SK-N-SH treated with all-trans-retinoic acid at 6 μM for 48 hours (cell line): ENCODE measurements at regions not wholly inside any gene's neighbourhood (a gene's known extent, or its start where the extent isn't known, plus 50 kb on each side); places are given as distances from the start of the nearest gene placed in this dataset.

Source experiments
- ATAC-seq: fragments of 200-7000 bp; cut with Tn5 transposase; 3 replicates; pipeline ENCODE4 v1.9.1; 2020; ENCODE audit warnings: mild to moderate bottlenecking, moderate library complexity
- ARNTL ChIP-seq: fragments of 450-650 bp; formaldehyde crosslinking; IDR thresholded peaks from 2 replicates; pipeline ENCODE4 v1.5.0; 2020; ENCODE audit warnings: low read depth, mild to moderate bottlenecking, moderate library complexity, borderline replicate concordance
- BACH2 ChIP-seq: fragments of 250-450 bp; sonication (Bioruptor Pico); IDR thresholded peaks from 2 replicates; pipeline ENCODE4 v1.9.0; 2021; ENCODE audit warnings: mild to moderate bottlenecking, borderline replicate concordance
- CSDC2 ChIP-seq: fragments of 250-450 bp; sonication (Bioruptor Pico); IDR thresholded peaks from 2 replicates; pipeline ENCODE4 v1.5.0; 2020; ENCODE audit warnings: mild to moderate bottlenecking, moderate library complexity
- ESRRG ChIP-seq: fragments of 250-450 bp; sonication (Bioruptor Pico); IDR thresholded peaks from 2 replicates; pipeline ENCODE4 v1.6.1; 2021; ENCODE audit warnings: mild to moderate bottlenecking
- GLIS3 ChIP-seq: fragments of 250-450 bp; sonication (Bioruptor Pico); IDR thresholded peaks from 2 replicates; pipeline ENCODE4 v1.5.0; 2020; ENCODE audit warnings: mild to moderate bottlenecking, moderate library complexity
- ISL1 ChIP-seq: fragments of 250-450 bp; sonication (Bioruptor Pico); IDR thresholded peaks from 2 replicates; pipeline ENCODE4 v2.1.2; 2022; ENCODE audit warnings: mild to moderate bottlenecking, moderate library complexity
- PPARA ChIP-seq: fragments of 250-450 bp; sonication (Bioruptor Pico); IDR thresholded peaks from 2 replicates; pipeline ENCODE4 v1.5.0; 2020; ENCODE audit warnings: mild to moderate bottlenecking, borderline replicate concordance
- RARB ChIP-seq: fragments of 250-450 bp; sonication (Bioruptor Pico); IDR thresholded peaks from 2 replicates; pipeline ENCODE4 v1.8.0; 2021; ENCODE audit warnings: mild to moderate bottlenecking, moderate library complexity
- TCF4 ChIP-seq: fragments of 250-450 bp; sonication (Bioruptor Pico); IDR thresholded peaks from 2 replicates; pipeline ENCODE4 v1.8.0; 2021; ENCODE audit warnings: mild to moderate bottlenecking, moderate library complexity, borderline replicate concordance
- TOX ChIP-seq: fragments of 250-450 bp; sonication (Bioruptor Pico); IDR thresholded peaks from 2 replicates; pipeline ENCODE4 v1.8.0; 2021; ENCODE audit warnings: mild to moderate bottlenecking, moderate library complexity, borderline replicate concordance
- ZFP30 ChIP-seq: fragments of 450-650 bp; formaldehyde crosslinking; IDR thresholded peaks from 2 replicates; pipeline ENCODE4 v1.5.0; 2022; ENCODE audit warnings: mild to moderate bottlenecking, moderate library complexity
- ZNF565 ChIP-seq: fragments of 450-650 bp; formaldehyde crosslinking; conservative IDR thresholded peaks from 2 replicates; pipeline ENCODE4 v1.5.0; 2020; ENCODE audit warnings: low read depth, mild to moderate bottlenecking, moderate library complexity
- ZNF70 ChIP-seq: fragments of 450-650 bp; formaldehyde crosslinking; IDR thresholded peaks from 2 replicates; pipeline ENCODE4 v1.5.0; 2020; ENCODE audit warnings: mild to moderate bottlenecking, moderate library complexity
- ZNF8 ChIP-seq: fragments of 450-650 bp; formaldehyde crosslinking; IDR thresholded peaks from 2 replicates; pipeline ENCODE4 v1.5.0; 2020; ENCODE audit warnings: mild to moderate bottlenecking, moderate library complexity
- TF ChIP-seq, protein P1 (sequence below): fragments of 250-450 bp; sonication (Bioruptor Pico); IDR thresholded peaks from 2 replicates; pipeline ENCODE4 v1.8.0; 2020; ENCODE audit warnings: mild to moderate bottlenecking, moderate library complexity, borderline replicate concordance
- TF ChIP-seq, protein P2 (sequence below): fragments of 250-450 bp; sonication (Bioruptor Pico); IDR thresholded peaks from 2 replicates; pipeline ENCODE4 v1.5.1; 2021; ENCODE audit warnings: mild to moderate bottlenecking, moderate library complexity
- TF ChIP-seq, protein P3 (sequence below): fragments of 250-450 bp; sonication (Bioruptor Pico); IDR thresholded peaks from 2 replicates; pipeline ENCODE4 v1.5.1; 2020; ENCODE audit warnings: low read depth, mild to moderate bottlenecking, moderate library complexity
- TF ChIP-seq, protein P4 (sequence below): fragments of 250-450 bp; sonication (Bioruptor Pico); IDR thresholded peaks from 2 replicates; pipeline ENCODE4 v1.5.0; 2020; ENCODE audit warnings: mild to moderate bottlenecking, moderate library complexity

DNA sequence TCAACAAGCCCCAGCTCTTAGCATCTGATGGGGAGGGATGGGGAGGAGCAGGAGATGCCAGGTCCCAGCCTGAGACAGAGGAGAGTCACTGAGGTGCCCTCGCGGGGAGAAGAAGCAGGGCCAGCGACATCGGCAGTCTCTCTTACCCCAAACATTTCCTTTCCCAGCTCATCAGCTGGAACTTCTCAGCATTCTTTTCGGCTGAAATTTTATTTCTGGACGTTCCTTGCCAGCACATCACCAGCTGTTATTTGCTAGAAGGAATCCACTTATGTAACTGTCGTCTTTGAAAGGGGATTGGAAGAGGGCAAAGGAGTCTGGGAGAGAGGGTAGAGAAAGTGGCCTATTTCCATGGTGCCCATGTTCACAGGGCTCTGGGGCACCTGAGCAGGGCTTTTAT, 101.0 kb upstream of the SHH start:
- TF ChIP-seq ARNTL (no peak), PPARA (no peak), ISL1 (no peak), GLIS3 (CRISPR knock-in tag) (no peak), ZNF70 (CRISPR knock-in tag) (no peak), ZNF565 (no peak), TCF4 (CRISPR knock-in tag) (no peak), BACH2 (no peak), ZNF8 (CRISPR knock-in tag) (no peak), ESRRG (CRISPR knock-in tag) (no peak)
- TF ChIP-seq, protein P1, sequence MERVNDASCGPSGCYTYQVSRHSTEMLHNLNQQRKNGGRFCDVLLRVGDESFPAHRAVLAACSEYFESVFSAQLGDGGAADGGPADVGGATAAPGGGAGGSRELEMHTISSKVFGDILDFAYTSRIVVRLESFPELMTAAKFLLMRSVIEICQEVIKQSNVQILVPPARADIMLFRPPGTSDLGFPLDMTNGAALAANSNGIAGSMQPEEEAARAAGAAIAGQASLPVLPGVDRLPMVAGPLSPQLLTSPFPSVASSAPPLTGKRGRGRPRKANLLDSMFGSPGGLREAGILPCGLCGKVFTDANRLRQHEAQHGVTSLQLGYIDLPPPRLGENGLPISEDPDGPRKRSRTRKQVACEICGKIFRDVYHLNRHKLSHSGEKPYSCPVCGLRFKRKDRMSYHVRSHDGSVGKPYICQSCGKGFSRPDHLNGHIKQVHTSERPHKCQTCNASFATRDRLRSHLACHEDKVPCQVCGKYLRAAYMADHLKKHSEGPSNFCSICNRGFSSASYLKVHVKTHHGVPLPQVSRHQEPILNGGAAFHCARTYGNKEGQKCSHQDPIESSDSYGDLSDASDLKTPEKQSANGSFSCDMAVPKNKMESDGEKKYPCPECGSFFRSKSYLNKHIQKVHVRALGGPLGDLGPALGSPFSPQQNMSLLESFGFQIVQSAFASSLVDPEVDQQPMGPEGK = no peak
- TF ChIP-seq, protein P2, sequence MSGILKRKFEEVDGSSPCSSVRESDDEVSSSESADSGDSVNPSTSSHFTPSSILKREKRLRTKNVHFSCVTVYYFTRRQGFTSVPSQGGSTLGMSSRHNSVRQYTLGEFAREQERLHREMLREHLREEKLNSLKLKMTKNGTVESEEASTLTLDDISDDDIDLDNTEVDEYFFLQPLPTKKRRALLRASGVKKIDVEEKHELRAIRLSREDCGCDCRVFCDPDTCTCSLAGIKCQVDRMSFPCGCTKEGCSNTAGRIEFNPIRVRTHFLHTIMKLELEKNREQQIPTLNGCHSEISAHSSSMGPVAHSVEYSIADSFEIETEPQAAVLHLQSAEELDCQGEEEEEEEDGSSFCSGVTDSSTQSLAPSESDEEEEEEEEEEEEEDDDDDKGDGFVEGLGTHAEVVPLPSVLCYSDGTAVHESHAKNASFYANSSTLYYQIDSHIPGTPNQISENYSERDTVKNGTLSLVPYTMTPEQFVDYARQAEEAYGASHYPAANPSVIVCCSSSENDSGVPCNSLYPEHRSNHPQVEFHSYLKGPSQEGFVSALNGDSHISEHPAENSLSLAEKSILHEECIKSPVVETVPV (CRISPR knock-in tag) = no peak
- TF ChIP-seq, protein P3, sequence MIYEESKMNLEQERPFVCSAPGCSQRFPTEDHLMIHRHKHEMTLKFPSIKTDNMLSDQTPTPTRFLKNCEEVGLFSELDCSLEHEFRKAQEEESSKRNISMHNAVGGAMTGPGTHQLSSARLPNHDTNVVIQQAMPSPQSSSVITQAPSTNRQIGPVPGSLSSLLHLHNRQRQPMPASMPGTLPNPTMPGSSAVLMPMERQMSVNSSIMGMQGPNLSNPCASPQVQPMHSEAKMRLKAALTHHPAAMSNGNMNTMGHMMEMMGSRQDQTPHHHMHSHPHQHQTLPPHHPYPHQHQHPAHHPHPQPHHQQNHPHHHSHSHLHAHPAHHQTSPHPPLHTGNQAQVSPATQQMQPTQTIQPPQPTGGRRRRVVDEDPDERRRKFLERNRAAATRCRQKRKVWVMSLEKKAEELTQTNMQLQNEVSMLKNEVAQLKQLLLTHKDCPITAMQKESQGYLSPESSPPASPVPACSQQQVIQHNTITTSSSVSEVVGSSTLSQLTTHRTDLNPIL = no peak
- no peak for ATAC-seq

DNA sequence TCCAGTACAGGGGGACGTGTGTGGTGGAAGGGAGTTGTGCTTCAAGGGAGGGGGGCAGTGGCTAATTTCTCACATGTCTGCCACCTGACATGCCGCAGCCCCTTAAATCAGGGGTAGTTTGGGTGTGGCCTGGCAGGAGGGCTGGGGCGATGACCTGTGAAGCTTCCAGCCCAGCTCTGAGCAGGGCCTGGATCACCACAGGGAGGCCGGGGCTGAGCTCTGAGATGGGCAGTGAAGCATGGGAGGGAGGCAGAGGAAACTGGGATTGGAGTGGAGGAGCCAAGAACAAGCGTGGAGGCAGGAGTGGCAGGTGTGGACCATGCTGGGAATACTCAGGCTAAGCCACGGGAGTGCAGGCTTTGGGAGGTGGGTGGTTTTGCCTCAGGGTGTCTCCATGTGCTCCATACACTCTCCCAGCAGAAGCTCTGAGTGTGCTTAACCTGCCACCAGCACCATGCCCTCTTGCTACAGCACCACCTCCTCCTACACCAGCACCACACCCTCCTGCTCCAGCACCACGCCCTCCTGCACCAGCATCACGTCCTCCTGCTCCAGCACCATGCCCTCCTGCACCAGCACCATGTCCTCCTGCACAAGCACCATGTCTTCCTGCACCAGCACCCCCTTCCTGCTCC, 99.3 kb upstream of the SHH start:
- no peak for ATAC-seq
- TF ChIP-seq ARNTL = no peak
- TF ChIP-seq GLIS3 (CRISPR knock-in tag) = no peak
- TF ChIP-seq TCF4 (CRISPR knock-in tag) = no peak
- TF ChIP-seq, protein P3 = no peak
- TF ChIP-seq PPARA = no peak
- no peak for TF ChIP-seq TOX

DNA sequence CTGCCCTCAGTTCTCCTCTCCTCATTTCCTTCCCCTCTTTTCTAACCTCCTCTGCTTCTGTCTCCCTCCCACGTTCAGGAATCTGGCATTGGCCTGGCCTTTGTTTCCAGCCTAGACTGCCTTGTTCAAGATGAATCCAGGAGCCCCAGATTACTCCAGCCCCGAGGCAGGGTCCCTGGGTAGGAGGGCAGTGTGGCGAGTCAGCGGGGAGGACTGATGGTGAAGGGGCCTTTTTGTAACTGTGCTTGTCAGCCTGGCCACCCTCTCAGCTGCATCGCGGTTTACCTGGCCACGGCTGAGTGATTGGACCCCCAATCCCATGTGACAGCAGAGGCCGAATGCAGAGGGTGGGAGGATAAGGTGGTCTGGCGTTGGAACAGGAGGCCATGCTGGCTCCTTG, 96.1 kb upstream of the SHH start:
- ATAC-seq = no peak
- TF ChIP-seq RARB (CRISPR knock-in tag) = no peak
- TF ChIP-seq TCF4 (CRISPR knock-in tag) = no peak
- no peak for TF ChIP-seq ZNF8 (CRISPR knock-in tag)
- no peak for TF ChIP-seq GLIS3 (CRISPR knock-in tag)
- TF ChIP-seq, protein P3 = no peak
- TF ChIP-seq, protein P1 = no peak
- TF ChIP-seq ZFP30 = no peak
- no peak for TF ChIP-seq CSDC2 (CRISPR knock-in tag)
- TF ChIP-seq PPARA = no peak
- TF ChIP-seq ISL1 = no peak
- TF ChIP-seq, protein P4, sequence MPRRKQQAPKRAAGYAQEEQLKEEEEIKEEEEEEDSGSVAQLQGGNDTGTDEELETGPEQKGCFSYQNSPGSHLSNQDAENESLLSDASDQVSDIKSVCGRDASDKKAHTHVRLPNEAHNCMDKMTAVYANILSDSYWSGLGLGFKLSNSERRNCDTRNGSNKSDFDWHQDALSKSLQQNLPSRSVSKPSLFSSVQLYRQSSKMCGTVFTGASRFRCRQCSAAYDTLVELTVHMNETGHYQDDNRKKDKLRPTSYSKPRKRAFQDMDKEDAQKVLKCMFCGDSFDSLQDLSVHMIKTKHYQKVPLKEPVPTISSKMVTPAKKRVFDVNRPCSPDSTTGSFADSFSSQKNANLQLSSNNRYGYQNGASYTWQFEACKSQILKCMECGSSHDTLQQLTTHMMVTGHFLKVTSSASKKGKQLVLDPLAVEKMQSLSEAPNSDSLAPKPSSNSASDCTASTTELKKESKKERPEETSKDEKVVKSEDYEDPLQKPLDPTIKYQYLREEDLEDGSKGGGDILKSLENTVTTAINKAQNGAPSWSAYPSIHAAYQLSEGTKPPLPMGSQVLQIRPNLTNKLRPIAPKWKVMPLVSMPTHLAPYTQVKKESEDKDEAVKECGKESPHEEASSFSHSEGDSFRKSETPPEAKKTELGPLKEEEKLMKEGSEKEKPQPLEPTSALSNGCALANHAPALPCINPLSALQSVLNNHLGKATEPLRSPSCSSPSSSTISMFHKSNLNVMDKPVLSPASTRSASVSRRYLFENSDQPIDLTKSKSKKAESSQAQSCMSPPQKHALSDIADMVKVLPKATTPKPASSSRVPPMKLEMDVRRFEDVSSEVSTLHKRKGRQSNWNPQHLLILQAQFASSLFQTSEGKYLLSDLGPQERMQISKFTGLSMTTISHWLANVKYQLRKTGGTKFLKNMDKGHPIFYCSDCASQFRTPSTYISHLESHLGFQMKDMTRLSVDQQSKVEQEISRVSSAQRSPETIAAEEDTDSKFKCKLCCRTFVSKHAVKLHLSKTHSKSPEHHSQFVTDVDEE (CRISPR knock-in tag) = no peak
